GM23338 (cell line): ENCODE measurements at regions not wholly inside any gene's neighbourhood (a gene's known extent, or its start where the extent isn't known, plus 50 kb on each side); places are given as distances from the start of the nearest gene placed in this dataset.

Experiments
- ATAC-seq: fragments of 200-7000 bp; cut with Tn5 transposase; 3 replicates; pipeline ENCODE4 v1.9.1; 2020
- DNase-seq: peaks from one replicate; pipeline ENCODE4 v3.0.0-alpha.2; 2015; ENCODE audit warnings: low spot score
- H2AFZ ChIP-seq: fragments of 200-600 bp; sonication (generic); 2 replicates; pipeline ENCODE4 v1.8.0; 2016; ENCODE audit warnings: antibody characterized with exemption, mild to moderate bottlenecking, moderate library complexity
- H3F3A ChIP-seq: fragments of 200-600 bp; sonication (generic); replicated peaks from 2 replicates; pipeline ENCODE4 v1.8.0; 2017; ENCODE audit warnings: antibody characterized with exemption, mixed run types, low read depth
- H3K27ac ChIP-seq: fragments of 200-600 bp; sonication (generic); 2 replicates; pipeline ENCODE4 v1.6.1; 2016; ENCODE audit warnings: low read depth
- H3K27me3 ChIP-seq: fragments of 200-600 bp; sonication (generic); 2 replicates; pipeline ENCODE4 v1.8.0; 2016; ENCODE audit warnings: mild to moderate bottlenecking, mixed run types, moderate library complexity; ENCODE audit not compliant: insufficient read depth
- H3K36me3 ChIP-seq: fragments of 200-600 bp; sonication (generic); 2 replicates; pipeline ENCODE4 v1.8.0; 2016; ENCODE audit warnings: mild to moderate bottlenecking; ENCODE audit not compliant: insufficient read depth
- H3K4me1 ChIP-seq: fragments of 200-600 bp; sonication (generic); 2 replicates; pipeline ENCODE4 v1.8.0; 2016; ENCODE audit warnings: mild to moderate bottlenecking, moderate library complexity; ENCODE audit not compliant: insufficient read depth
- H3K4me2 ChIP-seq: fragments of 200-600 bp; sonication (generic); 2 replicates; pipeline ENCODE4 v1.7.1; 2017; ENCODE audit warnings: mixed run types
- H3K4me3 ChIP-seq: fragments of 200-600 bp; sonication (generic); 2 replicates; pipeline ENCODE4 v1.6.1; 2016; ENCODE audit warnings: mixed run types
- H3K79me2 ChIP-seq: fragments of 200-600 bp; sonication (generic); replicated peaks from 2 replicates; pipeline ENCODE4 v1.8.0; 2017; ENCODE audit warnings: mild to moderate bottlenecking; ENCODE audit not compliant: insufficient read depth
- H3K9me2 ChIP-seq: fragments of 200-600 bp; sonication (generic); 2 replicates; pipeline ENCODE4 v1.8.0; 2017; ENCODE audit not compliant: insufficient read depth
- H4K20me1 ChIP-seq: fragments of 200-600 bp; sonication (generic); replicated peaks from 2 replicates; pipeline ENCODE4 v1.8.0; 2017; ENCODE audit warnings: mild to moderate bottlenecking; ENCODE audit not compliant: insufficient read depth
- H3K27ac Mint-ChIP-seq: 2 replicates; pipeline ENCODE4 v1.8.0; 2020; ENCODE audit warnings: inconsistent platforms, mild to moderate bottlenecking, moderate library complexity, mixed read lengths
- H3K27me3 Mint-ChIP-seq: 3 replicates; pipeline ENCODE4 v1.8.0; 2022; ENCODE audit warnings: low read depth, mild to moderate bottlenecking, moderate library complexity, mixed read lengths, inconsistent platforms; ENCODE audit not compliant: insufficient read depth, poor library complexity
- H3K36me3 Mint-ChIP-seq: 3 replicates; pipeline ENCODE4 v1.8.0; 2021; ENCODE audit warnings: low read depth, mild to moderate bottlenecking, inconsistent platforms, moderate library complexity, mixed read lengths
- H3K4me1 Mint-ChIP-seq: 3 replicates; pipeline ENCODE4 v1.8.0; 2020; ENCODE audit warnings: mild to moderate bottlenecking, inconsistent platforms, mixed read lengths
- H3K4me3 Mint-ChIP-seq: 3 replicates; pipeline ENCODE4 v1.8.0; 2021; ENCODE audit warnings: moderate library complexity, mild to moderate bottlenecking, inconsistent platforms, mixed read lengths
- H3K9me3 Mint-ChIP-seq: 3 replicates; pipeline ENCODE4 v1.8.0; 2020; ENCODE audit warnings: moderate library complexity, mild to moderate bottlenecking, inconsistent platforms, mixed read lengths
- CREB1 ChIP-seq: fragments of 250-450 bp; sonication (Bioruptor Pico); IDR thresholded peaks from 2 replicates; pipeline ENCODE4 v1.5.0; 2020; ENCODE audit warnings: low read depth, mild to moderate bottlenecking, moderate library complexity
- EZH2 ChIP-seq: fragments of 200-600 bp; sonication (generic); IDR thresholded peaks from one replicate; pipeline ENCODE4 v1.8.0; 2017; ENCODE audit warnings: antibody characterized with exemption, mild to moderate bottlenecking, low read depth; ENCODE audit not compliant: unreplicated experiment
- EZH2phosphoT487 ChIP-seq: fragments of 200-600 bp; sonication (generic); IDR thresholded peaks from one replicate; pipeline ENCODE4 v1.8.1; 2018; ENCODE audit warnings: antibody characterized with exemption; ENCODE audit not compliant: unreplicated experiment
- JUNB ChIP-seq: IDR thresholded peaks from one replicate; pipeline ENCODE4 v1.6.1; 2016; ENCODE audit warnings: antibody characterized with exemption; ENCODE audit not compliant: unreplicated experiment
- NANOG ChIP-seq: IDR thresholded peaks from 2 replicates; pipeline ENCODE4 v1.6.1; 2016; ENCODE audit warnings: antibody characterized with exemption, borderline replicate concordance
- POLR2AphosphoS5 ChIP-seq: IDR thresholded peaks from 2 replicates; pipeline ENCODE4 v1.6.1; 2016; ENCODE audit warnings: antibody characterized with exemption, low read depth
- STAT1 ChIP-seq: IDR thresholded peaks from one replicate; pipeline ENCODE4 v1.6.1; 2016; ENCODE audit warnings: antibody characterized with exemption; ENCODE audit not compliant: unreplicated experiment
- ZNF114 ChIP-seq: fragments of 250-450 bp; sonication (Bioruptor Pico); IDR thresholded peaks from 2 replicates; pipeline ENCODE4 v1.5.0; 2020; ENCODE audit warnings: mild to moderate bottlenecking, moderate library complexity
- ZNF331 ChIP-seq: fragments of 250-450 bp; sonication (Bioruptor Pico); IDR thresholded peaks from 2 replicates; pipeline ENCODE4 v1.5.0; 2020; ENCODE audit warnings: low read depth, mild to moderate bottlenecking, moderate library complexity
- TF ChIP-seq, protein P1 (sequence below): IDR thresholded peaks from 2 replicates; pipeline ENCODE4 v1.6.1; 2016; ENCODE audit warnings: antibody characterized with exemption
- TF ChIP-seq, protein P2 (sequence below), 2 experiments: fragments of 200-600 bp in 1 of 2; sonication (generic) in 1 of 2; conservative IDR thresholded peaks; 2 replicates each; pipeline versions ENCODE4 v1.5.1 to v1.6.1; 2016 to 2017; ENCODE audit warnings: antibody characterized with exemption in 2 of 2, low read depth in 2 of 2, mild to moderate bottlenecking in 2 of 2, moderate library complexity in 1 of 2
- TF ChIP-seq, protein P3 (sequence below): IDR thresholded peaks from one replicate; pipeline ENCODE4 v1.6.1; 2018; ENCODE audit warnings: antibody characterized with exemption; ENCODE audit not compliant: unreplicated experiment
- TF ChIP-seq, protein P4 (sequence below): fragments of 250-450 bp; sonication (Bioruptor Pico); IDR thresholded peaks from 2 replicates; pipeline ENCODE4 v1.5.0; 2020; ENCODE audit warnings: mild to moderate bottlenecking, moderate library complexity

DNA sequence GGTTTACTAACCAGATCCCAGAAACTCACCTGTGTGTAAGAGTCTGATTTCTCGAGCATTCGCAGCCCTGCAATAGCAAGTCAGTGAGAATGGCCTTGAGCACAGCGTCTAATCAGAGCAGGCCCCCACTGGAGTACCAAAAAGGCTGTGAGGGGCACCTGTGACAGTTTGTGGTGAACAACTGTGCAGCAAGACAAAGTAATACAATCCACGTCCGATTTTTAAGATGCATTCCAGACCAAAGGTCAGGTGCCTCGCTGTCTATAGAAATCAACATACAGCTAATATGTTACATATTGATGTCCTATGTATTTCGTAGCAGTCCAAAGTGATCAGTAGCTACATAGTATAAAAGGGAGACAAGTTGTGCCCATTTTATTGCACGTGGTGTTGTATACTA lies 55.7 kb upstream of the BOD1 start:
- no peaks in the 10 kb centered on the region; the same call in 1 of the 2 replicates for H3K79me2 ChIP-seq
- H3K4me3 Mint-ChIP-seq, result no peak overlapping the region
- H3K27ac ChIP-seq, result 0 out of 2 replicates have a peak overlapping the region, but pooled peaks have one; percentile 87
- no peak for DNase-seq
- no peak overlapping the region for H2AFZ ChIP-seq
- H3K27ac Mint-ChIP-seq, result no peak overlapping the region
- H3K36me3 ChIP-seq, result peaks cover 3% of the 10 kb centered on the region; the same call in 1 of the 2 replicates
- peaks cover 29% of the 10 kb centered on the region for H3K27me3 Mint-ChIP-seq
- H3F3A ChIP-seq, result peaks cover 35% of the 10 kb centered on the region
- no peaks in the 10 kb centered on the region for H4K20me1 ChIP-seq
- peaks cover 39% of the 10 kb centered on the region for H3K4me1 ChIP-seq
- H3K4me2 ChIP-seq, result peak overlapping the region; percentile 32; the same call in 1 of the 2 replicates
- TF ChIP-seq, protein P1, sequence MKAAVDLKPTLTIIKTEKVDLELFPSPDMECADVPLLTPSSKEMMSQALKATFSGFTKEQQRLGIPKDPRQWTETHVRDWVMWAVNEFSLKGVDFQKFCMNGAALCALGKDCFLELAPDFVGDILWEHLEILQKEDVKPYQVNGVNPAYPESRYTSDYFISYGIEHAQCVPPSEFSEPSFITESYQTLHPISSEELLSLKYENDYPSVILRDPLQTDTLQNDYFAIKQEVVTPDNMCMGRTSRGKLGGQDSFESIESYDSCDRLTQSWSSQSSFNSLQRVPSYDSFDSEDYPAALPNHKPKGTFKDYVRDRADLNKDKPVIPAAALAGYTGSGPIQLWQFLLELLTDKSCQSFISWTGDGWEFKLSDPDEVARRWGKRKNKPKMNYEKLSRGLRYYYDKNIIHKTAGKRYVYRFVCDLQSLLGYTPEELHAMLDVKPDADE, result no peak
- TF ChIP-seq CREB1 (CRISPR knock-in tag), result no peak
- TF ChIP-seq, protein P2, sequence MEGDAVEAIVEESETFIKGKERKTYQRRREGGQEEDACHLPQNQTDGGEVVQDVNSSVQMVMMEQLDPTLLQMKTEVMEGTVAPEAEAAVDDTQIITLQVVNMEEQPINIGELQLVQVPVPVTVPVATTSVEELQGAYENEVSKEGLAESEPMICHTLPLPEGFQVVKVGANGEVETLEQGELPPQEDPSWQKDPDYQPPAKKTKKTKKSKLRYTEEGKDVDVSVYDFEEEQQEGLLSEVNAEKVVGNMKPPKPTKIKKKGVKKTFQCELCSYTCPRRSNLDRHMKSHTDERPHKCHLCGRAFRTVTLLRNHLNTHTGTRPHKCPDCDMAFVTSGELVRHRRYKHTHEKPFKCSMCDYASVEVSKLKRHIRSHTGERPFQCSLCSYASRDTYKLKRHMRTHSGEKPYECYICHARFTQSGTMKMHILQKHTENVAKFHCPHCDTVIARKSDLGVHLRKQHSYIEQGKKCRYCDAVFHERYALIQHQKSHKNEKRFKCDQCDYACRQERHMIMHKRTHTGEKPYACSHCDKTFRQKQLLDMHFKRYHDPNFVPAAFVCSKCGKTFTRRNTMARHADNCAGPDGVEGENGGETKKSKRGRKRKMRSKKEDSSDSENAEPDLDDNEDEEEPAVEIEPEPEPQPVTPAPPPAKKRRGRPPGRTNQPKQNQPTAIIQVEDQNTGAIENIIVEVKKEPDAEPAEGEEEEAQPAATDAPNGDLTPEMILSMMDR (conservative IDR thresholded peaks at IDR 0.05; ENCODE audit: low read depth in 2 of 2), result no peak
- no peak for TF ChIP-seq NANOG
- TF ChIP-seq ZNF331 (CRISPR knock-in tag), result no peak
- TF ChIP-seq, protein P3, sequence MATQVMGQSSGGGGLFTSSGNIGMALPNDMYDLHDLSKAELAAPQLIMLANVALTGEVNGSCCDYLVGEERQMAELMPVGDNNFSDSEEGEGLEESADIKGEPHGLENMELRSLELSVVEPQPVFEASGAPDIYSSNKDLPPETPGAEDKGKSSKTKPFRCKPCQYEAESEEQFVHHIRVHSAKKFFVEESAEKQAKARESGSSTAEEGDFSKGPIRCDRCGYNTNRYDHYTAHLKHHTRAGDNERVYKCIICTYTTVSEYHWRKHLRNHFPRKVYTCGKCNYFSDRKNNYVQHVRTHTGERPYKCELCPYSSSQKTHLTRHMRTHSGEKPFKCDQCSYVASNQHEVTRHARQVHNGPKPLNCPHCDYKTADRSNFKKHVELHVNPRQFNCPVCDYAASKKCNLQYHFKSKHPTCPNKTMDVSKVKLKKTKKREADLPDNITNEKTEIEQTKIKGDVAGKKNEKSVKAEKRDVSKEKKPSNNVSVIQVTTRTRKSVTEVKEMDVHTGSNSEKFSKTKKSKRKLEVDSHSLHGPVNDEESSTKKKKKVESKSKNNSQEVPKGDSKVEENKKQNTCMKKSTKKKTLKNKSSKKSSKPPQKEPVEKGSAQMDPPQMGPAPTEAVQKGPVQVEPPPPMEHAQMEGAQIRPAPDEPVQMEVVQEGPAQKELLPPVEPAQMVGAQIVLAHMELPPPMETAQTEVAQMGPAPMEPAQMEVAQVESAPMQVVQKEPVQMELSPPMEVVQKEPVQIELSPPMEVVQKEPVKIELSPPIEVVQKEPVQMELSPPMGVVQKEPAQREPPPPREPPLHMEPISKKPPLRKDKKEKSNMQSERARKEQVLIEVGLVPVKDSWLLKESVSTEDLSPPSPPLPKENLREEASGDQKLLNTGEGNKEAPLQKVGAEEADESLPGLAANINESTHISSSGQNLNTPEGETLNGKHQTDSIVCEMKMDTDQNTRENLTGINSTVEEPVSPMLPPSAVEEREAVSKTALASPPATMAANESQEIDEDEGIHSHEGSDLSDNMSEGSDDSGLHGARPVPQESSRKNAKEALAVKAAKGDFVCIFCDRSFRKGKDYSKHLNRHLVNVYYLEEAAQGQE, result no peak
- TF ChIP-seq POLR2AphosphoS5, result no peak
- no peak for TF ChIP-seq ZNF114 (CRISPR knock-in tag)
- TF ChIP-seq, protein P4, sequence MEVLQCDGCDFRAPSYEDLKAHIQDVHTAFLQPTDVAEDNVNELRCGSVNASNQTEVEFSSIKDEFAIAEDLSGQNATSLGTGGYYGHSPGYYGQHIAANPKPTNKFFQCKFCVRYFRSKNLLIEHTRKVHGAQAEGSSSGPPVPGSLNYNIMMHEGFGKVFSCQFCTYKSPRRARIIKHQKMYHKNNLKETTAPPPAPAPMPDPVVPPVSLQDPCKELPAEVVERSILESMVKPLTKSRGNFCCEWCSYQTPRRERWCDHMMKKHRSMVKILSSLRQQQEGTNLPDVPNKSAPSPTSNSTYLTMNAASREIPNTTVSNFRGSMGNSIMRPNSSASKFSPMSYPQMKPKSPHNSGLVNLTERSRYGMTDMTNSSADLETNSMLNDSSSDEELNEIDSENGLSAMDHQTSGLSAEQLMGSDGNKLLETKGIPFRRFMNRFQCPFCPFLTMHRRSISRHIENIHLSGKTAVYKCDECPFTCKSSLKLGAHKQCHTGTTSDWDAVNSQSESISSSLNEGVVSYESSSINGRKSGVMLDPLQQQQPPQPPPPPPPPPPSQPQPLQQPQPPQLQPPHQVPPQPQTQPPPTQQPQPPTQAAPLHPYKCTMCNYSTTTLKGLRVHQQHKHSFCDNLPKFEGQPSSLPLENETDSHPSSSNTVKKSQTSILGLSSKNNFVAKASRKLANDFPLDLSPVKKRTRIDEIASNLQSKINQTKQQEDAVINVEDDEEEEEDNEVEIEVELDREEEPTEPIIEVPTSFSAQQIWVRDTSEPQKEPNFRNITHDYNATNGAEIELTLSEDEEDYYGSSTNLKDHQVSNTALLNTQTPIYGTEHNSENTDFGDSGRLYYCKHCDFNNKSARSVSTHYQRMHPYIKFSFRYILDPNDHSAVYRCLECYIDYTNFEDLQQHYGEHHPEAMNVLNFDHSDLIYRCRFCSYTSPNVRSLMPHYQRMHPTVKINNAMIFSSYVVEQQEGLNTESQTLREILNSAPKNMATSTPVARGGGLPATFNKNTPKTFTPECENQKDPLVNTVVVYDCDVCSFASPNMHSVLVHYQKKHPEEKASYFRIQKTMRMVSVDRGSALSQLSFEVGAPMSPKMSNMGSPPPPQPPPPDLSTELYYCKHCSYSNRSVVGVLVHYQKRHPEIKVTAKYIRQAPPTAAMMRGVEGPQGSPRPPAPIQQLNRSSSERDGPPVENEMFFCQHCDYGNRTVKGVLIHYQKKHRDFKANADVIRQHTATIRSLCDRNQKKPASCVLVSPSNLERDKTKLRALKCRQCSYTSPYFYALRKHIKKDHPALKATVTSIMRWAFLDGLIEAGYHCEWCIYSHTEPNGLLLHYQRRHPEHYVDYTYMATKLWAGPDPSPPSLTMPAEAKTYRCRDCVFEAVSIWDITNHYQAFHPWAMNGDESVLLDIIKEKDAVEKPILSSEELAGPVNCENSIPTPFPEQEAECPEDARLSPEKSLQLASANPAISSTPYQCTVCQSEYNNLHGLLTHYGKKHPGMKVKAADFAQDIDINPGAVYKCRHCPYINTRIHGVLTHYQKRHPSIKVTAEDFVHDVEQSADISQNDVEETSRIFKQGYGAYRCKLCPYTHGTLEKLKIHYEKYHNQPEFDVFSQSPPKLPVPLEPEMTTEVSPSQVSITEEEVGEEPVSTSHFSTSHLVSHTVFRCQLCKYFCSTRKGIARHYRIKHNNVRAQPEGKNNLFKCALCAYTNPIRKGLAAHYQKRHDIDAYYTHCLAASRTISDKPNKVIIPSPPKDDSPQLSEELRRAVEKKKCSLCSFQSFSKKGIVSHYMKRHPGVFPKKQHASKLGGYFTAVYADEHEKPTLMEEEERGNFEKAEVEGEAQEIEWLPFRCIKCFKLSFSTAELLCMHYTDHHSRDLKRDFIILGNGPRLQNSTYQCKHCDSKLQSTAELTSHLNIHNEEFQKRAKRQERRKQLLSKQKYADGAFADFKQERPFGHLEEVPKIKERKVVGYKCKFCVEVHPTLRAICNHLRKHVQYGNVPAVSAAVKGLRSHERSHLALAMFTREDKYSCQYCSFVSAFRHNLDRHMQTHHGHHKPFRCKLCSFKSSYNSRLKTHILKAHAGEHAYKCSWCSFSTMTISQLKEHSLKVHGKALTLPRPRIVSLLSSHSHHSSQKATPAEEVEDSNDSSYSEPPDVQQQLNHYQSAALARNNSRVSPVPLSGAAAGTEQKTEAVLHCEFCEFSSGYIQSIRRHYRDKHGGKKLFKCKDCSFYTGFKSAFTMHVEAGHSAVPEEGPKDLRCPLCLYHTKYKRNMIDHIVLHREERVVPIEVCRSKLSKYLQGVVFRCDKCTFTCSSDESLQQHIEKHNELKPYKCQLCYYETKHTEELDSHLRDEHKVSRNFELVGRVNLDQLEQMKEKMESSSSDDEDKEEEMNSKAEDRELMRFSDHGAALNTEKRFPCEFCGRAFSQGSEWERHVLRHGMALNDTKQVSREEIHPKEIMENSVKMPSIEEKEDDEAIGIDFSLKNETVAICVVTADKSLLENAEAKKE (CRISPR knock-in tag), result no peak
- TF ChIP-seq EZH2, result no peak
- TF ChIP-seq JUNB, result no peak
- no peak for TF ChIP-seq EZH2phosphoT487
- TF ChIP-seq STAT1, result no peak
- ATAC-seq, result no peak
- no peak overlapping the region for H3K4me3 ChIP-seq
- peaks cover 80% of the 10 kb centered on the region for H3K9me3 Mint-ChIP-seq
- H3K4me1 Mint-ChIP-seq, result peaks cover 48% of the 10 kb centered on the region
- peaks cover 10% of the 10 kb centered on the region for H3K9me2 ChIP-seq
- no peaks in the 10 kb centered on the region for H3K27me3 ChIP-seq
- peaks cover 83% of the 10 kb centered on the region for H3K36me3 Mint-ChIP-seq
